GM19328 (cell line): ENCODE measurements at regions not wholly inside any gene's neighbourhood (a gene's known extent, or its start where the extent isn't known, plus 50 kb on each side); places are given as distances from the start of the nearest gene placed in this dataset.
A peak's percentile ranks its signal among the peaks of the same experiment; 100 is the strongest.
"Not testable (repeated sequence)": the region's sequence is repeated elsewhere in the genome, so short reads cannot be mapped to it uniquely, and the experiment has no call there.

Experiments
- ATAC-seq: cut with Tn5 transposase; IDR thresholded peaks from one replicate; pipeline ENCODE4 v1.9.1; 2021; ENCODE audit warnings: mild to moderate bottlenecking, moderate library complexity; ENCODE audit not compliant: unreplicated experiment

GRCh38 chr1:185549906-185550305, 184.3 kb upstream of the HMCN1 start:
- no peak for ATAC-seq

- ATAC-seq, result no peak
Measured at GRCh38 chr1:185546029-185546428, 188.2 kb upstream of the HMCN1 start.

- ATAC-seq, result no peak
Measured at GRCh38 chr1:185541871-185542301, 192.3 kb upstream of the HMCN1 start.

GRCh38 chr1:185540295-185540694, 193.9 kb upstream of the HMCN1 start:
- no peak for ATAC-seq

- ATAC-seq, result no peak
Measured at GRCh38 chr1:185539277-185539943, 194.8 kb upstream of the HMCN1 start.

- ATAC-seq, result not testable (repeated sequence)
Measured at GRCh38 chr1:185538309-185538898, 195.8 kb upstream of the HMCN1 start.

- no peak for ATAC-seq
Measured at GRCh38 chr1:185537596-185537995, 196.6 kb upstream of the HMCN1 start.

- no peak for ATAC-seq
Measured at GRCh38 chr1:185536165-185536920, 197.8 kb upstream of the HMCN1 start.

- no peak for ATAC-seq
Measured at GRCh38 chr1:185535621-185536020, 198.6 kb upstream of the HMCN1 start.

GRCh38 chr1:185534801-185535200, 199.4 kb upstream of the HMCN1 start:
- ATAC-seq, result no peak

GRCh38 chr1:185533596-185533995, 200.6 kb upstream of the HMCN1 start:
- ATAC-seq, result no peak

- no peak for ATAC-seq
Measured at GRCh38 chr1:185532856-185533255, 201.3 kb upstream of the HMCN1 start.

- no peak for ATAC-seq
Measured at GRCh38 chr1:185531838-185532237, 202.4 kb upstream of the HMCN1 start.

- no peak for ATAC-seq
Measured at GRCh38 chr1:185530215-185530614, 204.0 kb upstream of the HMCN1 start.

- no peak for ATAC-seq
Measured at GRCh38 chr1:185529673-185530072, 204.5 kb upstream of the HMCN1 start.

GRCh38 chr1:185528084-185528676, 206.0 kb upstream of the HMCN1 start:
- ATAC-seq, result no peak

GRCh38 chr1:185526344-185527307, 207.6 kb upstream of the HMCN1 start:
- ATAC-seq, result peak; percentile 100

- ATAC-seq, result no peak
Measured at GRCh38 chr1:185520188-185520920, 203.3 kb upstream of the IVNS1ABP start.

GRCh38 chr1:185517808-185518419, 200.9 kb upstream of the IVNS1ABP start:
- ATAC-seq, result no peak
